ENCODE measurements at regions not wholly inside any gene's neighbourhood (a gene's known extent, or its start where the extent isn't known, plus 50 kb on each side); places are given as distances from the start of the nearest gene placed in this dataset.
A peak's percentile ranks its signal among the peaks of the same experiment; 100 is the strongest.
"Not testable (repeated sequence)": the region's sequence is repeated elsewhere in the genome, so short reads cannot be mapped to it uniquely, and the experiment has no call there.

DNA sequence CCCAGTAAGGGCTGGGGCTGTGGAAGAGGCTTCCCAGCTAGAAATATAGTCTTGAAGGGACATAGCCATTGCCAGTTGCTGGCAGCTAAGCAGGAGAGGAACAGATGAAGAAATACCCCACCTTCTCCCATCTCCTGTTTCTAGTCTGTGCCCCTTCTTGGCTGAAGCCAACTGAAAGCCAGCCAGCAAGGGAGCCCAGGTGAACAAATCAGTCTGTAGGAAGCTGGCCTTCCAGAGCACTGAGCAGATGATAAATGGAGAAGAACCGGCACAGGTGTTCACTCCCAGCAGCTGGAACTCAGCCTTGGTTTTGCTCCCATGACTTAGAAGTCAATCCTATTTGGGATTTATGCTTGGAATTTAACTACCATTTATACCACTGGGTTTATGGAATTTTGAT is 69.2 kb upstream of the DHX40 start:
- peak; percentile 75 for DNase-seq

DNA sequence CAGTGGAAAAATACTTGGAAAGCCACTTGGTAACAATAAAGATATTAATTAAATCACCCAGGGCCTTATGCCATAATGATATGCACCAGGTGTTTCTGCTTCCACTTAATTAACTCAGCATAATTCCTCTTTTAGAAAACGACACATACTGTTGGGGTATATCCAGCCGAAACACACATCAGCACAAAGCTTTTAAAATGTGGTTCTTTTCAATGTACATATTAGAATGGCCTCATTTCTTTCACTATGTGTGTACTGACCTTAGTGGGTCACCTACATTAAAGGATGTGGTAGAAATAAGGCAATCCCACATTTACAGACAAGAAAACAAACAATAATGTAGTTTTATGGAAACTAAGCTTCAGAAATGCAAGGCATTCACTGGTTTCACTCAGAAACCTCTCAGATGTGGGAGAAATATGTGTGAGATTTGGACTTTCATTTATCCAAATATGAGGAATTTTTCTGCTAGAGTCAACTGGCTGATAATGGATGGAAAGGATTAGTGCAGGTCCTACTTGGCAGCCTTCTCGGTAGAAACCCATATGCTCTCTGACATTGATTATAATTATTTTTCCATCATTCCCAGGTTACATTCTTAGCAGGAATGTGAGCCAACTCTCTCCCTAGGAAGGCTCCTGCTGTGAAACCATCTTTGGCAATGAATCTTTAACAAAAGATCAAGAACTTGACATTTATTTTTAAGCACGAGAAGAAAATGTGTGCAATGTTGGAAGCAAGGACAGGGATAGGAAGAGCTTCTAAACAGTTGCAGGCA is 66.7 kb upstream of the DHX40 start:
- DNase-seq = peak; percentile 97

DNA sequence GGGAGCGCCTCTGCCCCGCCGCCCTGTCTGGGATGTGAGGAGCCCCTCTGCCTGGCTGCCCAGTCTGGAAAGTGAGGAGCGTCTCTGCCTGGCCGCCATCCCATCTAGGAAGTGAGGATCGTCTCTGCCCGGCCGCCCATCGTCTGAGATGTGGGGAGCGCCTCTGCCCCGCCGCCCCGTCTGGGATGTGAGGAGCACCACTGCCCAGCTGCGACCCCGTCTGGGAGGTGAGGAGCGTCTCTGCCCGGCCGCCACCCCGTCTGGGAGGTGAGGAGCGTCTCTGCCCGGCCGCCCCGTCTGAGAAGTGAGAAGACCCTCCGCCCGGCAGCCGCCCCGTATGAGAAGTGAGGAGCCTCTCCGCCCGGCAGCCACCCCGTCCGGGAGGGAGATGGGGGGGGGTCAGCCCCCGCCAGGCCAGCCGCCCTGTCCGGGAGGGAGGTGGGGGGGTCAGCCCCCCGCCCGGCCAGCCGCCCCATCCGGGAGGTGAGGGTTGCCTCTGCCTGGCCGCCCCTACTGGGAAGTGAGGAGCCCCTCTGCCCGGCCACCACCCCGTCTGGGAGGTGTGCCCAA is 65.2 kb upstream of the DHX40 start:
- DNase-seq = not testable (repeated sequence)

DNA sequence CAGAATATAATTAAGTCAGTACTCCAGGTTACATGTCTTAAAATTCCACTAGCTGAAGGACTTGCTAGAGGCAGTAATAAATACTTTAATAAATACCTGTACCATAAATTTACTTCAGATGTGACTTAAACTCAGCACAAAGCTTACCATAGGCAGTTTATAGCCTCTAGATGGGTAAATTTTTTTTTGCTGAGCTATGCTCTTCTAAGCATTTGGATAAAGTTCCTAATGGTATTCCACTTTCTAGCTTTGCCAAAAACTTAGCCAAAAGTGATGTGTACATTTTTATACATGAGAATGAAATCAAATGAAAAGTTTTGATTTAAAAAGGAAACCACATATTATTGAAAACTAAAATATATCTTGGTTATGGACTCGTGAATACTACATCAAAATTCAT is 63.7 kb upstream of the DHX40 start:
- peak; percentile 19 for DNase-seq

DNA sequence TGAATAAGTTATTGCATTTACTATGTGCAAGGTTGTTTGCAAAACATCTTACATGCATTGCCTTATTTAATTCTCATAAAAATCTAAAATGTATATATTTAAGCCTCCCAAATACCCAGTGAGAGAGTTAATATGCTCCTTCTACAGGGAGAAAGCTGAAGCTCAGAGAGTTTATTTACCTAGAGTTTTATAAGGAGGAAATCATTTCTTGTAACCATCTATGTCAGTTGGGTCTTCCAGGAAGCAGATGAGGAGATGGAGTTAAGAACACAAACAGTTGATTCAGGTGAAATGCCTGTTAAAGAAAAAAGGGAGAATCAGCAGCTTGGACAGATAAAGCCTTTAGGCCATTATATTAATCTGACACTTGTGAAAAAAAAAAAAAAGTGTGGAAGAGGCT is 62.6 kb upstream of the DHX40 start:
- DNase-seq = no peak

DNA sequence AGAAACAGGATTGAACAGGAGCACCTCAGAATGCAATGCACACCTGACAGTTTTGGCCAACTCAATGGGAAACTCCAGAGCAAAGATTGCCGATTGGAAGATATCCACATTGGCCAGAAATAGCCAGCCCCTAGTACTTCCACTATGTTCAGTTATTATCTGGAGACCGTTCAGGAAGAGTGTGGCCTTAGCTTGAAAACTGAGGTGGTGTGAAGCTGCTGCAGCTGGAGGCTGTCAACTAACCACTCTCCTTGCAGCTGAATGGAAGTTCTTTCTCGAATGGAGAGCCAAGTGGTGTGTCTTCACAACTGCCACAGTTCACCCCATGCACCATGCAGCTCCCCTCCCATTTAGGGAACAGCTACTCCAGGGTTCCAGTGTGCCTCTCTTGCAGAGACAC is 61.9 kb upstream of the DHX40 start:
- DNase-seq = no peak

DNA sequence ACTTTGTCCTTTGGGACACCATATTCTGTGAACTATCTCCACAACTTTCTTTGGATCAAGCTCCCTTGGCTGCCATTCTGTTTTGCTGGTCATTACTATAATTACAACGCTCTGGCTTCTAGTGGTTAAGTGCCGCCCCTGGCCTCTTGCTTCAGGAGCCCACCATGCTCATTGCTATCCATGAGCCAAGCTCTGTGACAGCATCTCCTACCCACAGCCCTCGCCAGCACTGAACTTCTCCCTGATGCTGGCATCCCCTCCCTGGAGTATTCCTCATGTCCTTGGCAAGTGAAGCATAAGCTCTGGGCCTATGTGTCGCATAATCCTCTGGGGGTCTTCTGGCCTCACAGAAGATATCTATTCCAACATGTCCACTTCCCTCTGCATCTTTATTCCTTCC is 60.6 kb upstream of the DHX40 start:
- DNase-seq = no peak

DNA sequence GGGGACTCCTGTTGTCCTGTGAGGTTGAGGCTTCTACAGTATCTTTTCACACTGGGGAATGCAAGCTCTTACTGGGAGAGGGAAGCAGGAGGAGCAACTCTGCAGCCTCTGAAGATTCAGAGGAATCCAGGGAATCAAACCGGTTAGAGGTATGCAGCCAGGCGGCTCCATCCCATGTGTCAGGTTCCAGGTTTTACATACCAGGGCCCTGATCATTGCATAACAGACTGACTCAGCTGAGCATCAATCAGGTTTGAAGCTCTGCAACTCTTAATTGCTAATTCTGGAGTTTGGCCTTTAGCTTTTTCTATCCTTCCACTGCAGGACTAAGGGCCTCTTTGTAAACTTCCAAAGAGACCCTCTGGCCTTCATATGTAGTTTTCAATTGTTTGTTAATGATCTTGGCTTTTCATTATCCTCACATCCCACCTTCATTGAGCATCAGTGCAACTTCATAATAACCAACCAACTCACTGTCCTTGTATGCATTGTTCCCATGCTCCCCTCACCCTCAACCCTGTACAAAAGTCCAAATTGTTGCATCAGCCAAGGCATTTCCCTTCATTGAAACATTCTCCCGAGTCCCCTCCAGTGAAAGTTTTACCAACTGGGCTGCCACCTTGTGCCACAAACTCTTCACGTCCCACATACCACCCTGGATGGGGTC is 59.7 kb upstream of the DHX40 start:
- DNase-seq = no peak

DNA sequence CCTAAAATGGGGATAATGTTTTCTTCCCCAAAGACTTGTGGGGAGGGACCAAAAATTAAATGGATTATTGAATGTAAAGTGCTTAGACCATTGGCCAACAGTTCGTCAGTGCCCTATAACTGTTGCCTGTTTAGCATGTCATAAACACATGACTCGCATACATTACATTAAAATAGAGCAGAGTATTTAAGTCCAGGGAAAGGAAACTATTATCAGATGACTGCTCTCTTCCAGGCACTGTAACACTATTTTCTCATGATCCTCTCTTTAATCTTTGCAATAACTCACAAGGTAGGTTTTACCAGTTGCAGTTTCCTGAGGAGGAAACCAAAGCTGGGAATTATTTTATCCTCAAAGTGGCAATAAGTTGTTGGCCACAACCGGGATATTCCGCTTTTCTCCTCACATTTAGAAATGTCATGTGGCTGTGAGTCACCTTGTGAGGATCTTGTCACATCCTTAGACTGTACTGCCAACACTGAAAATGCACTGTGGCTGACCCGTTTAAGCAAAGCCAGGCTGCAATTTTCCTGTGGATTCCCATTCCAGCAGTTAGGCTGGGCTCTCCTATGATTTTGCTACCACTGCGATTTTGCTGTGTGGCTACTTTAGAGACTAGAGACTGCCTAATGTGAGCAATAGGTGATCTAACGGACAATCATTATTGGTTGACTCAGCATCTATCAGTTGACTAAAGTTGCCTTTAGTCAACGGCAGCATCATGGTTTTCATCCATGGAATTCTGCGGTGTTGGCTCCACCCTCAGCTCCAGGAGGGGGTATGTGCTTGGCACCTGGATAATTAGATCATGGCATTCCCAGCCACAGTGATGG is 58.3 kb upstream of the DHX40 start:
- no peak for DNase-seq

DNA sequence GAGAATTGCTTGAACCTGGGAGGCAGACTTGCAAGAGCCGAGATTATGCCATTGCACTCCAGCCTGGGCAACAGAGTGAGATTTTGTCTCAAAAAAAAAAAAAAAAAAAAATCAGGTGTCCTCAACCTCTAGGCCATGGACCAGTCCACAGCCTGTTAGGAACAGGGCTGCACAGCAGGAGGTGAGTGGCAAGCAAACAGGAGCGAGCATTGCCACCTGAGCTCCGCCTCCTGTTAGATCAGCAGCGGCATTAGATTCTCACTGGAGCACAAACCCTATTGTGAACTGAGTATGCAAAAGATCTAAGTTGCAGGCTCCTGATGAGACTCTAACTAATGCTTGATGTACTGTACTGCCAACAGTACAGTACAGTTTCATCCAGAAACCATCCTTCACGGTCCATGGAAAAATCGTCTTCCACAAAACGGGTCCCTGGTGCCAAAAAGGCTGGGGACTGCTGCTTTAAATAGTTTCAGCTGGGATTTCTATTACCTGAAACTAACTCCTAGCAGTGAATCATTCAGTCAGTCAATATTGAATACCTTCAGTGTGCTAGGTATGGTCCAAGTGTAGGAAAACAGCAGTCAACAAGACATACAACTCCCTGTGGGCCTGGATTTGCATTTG is 56.3 kb upstream of the DHX40 start:
- peak; percentile 83 for DNase-seq

DNA sequence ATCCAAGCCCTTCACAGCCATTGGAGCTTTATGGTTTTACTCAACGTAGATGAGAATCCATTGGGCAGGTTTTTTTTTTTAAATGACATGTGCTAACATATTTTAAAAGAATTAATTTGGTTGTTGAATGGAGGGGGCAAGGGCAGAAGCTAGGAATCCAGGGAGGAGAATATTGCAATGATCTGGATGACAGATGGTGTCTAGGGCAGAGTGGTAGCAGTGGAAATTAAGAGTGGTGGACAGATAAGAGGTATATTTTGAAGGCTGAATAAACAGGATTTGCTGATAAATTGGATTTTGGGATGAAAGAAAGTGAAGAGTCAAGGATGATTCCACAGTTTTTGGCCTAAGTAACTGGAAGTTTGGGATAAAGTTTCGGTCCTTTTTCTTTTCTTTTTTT is 54.8 kb upstream of the DHX40 start:
- peak; percentile 47 for DNase-seq

DNA sequence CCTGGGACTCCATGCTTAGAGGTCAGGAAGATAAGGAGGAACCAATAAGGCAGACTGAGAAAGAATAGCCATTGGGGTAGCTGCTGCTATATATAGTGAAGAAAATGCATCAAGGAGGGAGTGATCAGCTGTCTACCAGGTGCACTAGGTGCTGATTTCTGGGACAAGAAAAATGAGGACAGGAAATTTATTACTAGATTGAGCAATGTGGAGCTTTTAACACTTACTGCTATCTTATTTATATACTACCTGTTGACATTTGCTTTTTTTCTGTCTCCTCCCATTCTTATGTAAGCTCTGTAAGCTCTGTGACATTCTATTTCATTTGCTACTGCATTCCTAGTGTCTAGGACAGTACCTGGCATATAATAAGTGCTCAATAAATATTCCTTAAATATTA is 53.7 kb upstream of the DHX40 start:
- no peak for DNase-seq

DNA sequence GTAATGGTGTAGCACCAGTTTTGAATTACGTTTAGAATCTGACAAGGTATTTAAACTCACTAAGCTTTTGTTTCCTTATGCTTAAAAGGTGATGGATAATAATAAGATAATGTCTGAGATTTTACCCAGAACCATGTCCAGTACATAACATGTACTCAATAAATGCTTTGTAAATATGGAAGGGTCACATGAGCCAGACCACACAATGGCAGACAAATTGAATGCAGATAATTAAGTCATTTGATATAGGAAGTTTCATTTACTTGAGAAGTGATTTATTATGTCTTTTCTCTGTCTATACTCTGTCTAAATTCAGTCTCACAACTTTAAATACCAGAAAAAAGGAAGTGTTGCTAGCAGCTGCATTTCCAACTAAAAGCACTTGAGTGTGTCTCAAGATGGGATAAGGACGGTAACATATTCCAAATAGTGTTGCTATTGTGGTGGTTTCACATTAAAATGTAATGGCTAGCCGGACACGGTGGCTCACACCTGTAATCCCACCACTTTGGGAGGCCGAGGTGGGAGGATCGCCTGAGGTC is 52.5 kb upstream of the DHX40 start:
- peak; percentile 89 for DNase-seq

DNA sequence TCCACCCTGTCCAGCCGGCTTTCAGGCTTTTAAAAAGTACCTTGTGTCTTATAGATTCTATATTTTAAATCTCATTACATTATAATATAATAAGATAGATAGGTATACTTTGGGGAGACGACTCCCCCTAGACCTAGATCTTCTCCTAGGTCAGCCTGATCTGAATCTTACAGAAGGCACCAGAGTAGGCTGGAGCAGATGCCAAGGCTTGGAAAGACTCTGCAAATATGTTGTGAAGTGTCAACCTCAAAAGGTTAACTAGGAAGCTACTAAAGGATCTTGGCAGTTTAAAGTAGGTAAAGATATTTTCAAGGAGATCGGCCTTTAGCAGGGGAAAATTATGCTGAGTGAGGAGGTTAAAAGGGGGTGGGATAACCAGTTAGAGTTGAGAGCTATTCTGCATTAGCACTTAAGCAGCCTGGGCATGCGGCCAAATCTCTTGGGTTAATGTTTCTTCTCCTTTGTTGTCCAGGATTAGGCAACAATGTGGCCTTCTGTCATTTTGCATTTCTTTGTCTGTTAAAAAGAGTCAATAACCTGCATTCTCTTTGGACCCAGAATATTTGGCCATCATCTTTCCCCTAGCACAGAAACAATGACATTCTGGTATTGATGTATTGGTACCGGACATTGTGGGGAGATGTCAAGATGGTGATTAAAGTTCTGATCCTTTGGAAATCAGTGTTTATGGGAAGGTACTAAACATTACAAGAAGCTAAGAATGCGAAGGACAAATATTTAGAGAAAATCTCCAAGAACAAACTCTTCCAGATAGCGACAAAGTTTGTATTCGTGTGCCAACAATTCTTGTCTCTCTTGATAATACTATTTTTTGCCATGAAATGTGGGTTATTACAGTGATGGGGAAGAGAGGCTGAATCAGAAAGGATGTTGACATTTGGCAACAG is 51.2 kb upstream of the DHX40 start:
- DNase-seq = peak; percentile 100
